Tibial nerve (tissue), 4 donors: ENCODE measurements at regions not wholly inside any gene's neighbourhood (a gene's known extent, or its start where the extent isn't known, plus 50 kb on each side); places are given as distances from the start of the nearest gene placed in this dataset.

Experiments used
- DNase-seq, 2 donors: peaks; one replicate each; pipeline ENCODE4 v3.0.0-alpha.2; 2019; ENCODE audit warnings: low spot score in 2 of 2
- H3K27ac ChIP-seq, 4 donors: fragments of 200-600 bp; sonication (generic) in 3 of 4; one replicate each; pipeline ENCODE4 v1.5.1; 2017 to 2019; ENCODE audit warnings: mild to moderate bottlenecking in 1 of 4
- H3K27me3 ChIP-seq, 2 donors: fragments of 200-600 bp; sonication (generic) in 1 of 2; one replicate each; pipeline versions ENCODE4 v1.5.1 to v1.6.0; 2017 to 2019
- H3K36me3 ChIP-seq, 3 donors: fragments of 200-600 bp; sonication (generic); one replicate each; pipeline ENCODE4 v1.5.1; 2018 to 2019
- H3K4me1 ChIP-seq, 4 donors: fragments of 200-600 bp; sonication (generic) in 3 of 4; one replicate each; pipeline ENCODE4 v1.5.1; 2017 to 2019
- H3K4me3 ChIP-seq, 4 donors: fragments of 200-600 bp; sonication (generic) in 3 of 4; one replicate each; pipeline ENCODE4 v1.5.1; 2017 to 2019; ENCODE audit warnings: mild to moderate bottlenecking in 1 of 4, moderate library complexity in 1 of 4
- H3K9me3 ChIP-seq, 4 donors: fragments of 200-600 bp; sonication (generic) in 3 of 4; one replicate each; pipeline ENCODE4 v1.5.1; 2017 to 2019
- CTCF ChIP-seq, 5 experiments: fragments of 200-600 bp in 3 of 5; fragments of 450-650 bp in 2 of 5; sonication (generic) in 3 of 5; IDR thresholded peaks; one replicate each; pipeline ENCODE4 v1.5.1; 2016 to 2019; ENCODE audit warnings: antibody characterized with exemption in 5 of 5, mild to moderate bottlenecking in 3 of 5, moderate library complexity in 2 of 5
- EP300 ChIP-seq, 2 donors: sonication (generic); formaldehyde crosslinking; IDR thresholded peaks; one replicate each; pipeline ENCODE4 v1.6.1; 2017; ENCODE audit warnings: antibody characterized with exemption in 2 of 2, mild to moderate bottlenecking in 1 of 2
- POLR2A ChIP-seq, 2 donors: fragments of 450-650 bp; IDR thresholded peaks; one replicate each; pipeline ENCODE4 v1.6.1; 2017; ENCODE audit warnings: antibody characterized with exemption in 2 of 2, mild to moderate bottlenecking in 2 of 2, moderate library complexity in 2 of 2
- WGBS, 2 donors: methylation state at CpG; one replicate each; pipeline ENCODE4 v1.1.5; 2018; 5-methylcytosine and 5-hydroxymethylcytosine counted together

GRCh38 chr9:4420351-4420750 is 69.9 kb upstream of the SLC1A1 start:
- no peaks in the 10 kb centered on the region for H3K27me3 ChIP-seq
- no peak overlapping the region for H3K27ac ChIP-seq
- WGBS, 2 donors: 77 to 82% methylated on average over 6 of the region's 6 CpGs
- no peak for TF ChIP-seq POLR2A (IDR thresholded peaks at IDR 0.05)
- TF ChIP-seq CTCF (IDR thresholded peaks at IDR 0.05): no peak
- no peak for TF ChIP-seq EP300 (IDR thresholded peaks at IDR 0.05)
- DNase-seq: no peak
- no peaks in the 10 kb centered on the region for H3K36me3 ChIP-seq
- H3K4me1 ChIP-seq: no peaks in the 10 kb centered on the region
- H3K9me3 ChIP-seq: no peaks in the 10 kb centered on the region
- no peak overlapping the region for H3K4me3 ChIP-seq

DNA sequence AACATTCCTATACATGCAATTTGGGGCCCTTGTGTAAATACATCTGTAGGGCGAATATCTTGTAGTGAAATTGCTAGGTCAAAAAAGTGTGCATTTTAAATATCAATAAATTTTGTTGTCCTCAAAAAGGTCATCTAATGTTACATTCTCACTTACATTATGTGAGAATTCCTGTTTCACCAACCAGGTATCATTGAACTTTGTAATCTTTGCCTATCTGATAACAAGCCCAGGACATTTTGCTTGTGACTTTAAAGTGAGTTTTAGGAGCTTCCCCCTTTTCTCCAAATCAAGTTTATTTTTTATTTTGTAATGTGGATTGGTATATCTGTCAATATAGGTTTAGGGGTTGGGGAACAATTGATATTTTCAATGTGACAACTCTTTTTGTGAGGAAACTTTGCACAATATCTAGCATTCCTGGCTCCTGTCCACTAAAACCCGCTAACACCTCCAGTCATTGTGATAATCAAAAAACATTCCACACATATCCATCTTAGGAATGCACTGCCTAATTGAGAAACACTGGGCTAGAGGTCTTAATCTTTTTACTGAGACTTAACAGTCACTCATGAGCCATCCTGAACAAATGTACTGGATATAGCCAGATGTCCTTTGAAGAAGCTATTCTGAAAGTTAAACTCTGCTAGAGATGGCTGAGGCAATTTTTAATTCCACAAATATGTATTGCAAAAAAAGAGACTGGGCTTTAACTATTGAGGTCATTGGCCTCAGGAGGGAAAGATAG is 72.5 kb upstream of the SLC1A1 start:
- no peak overlapping the region for H3K27ac ChIP-seq
- no peak for DNase-seq
- no peaks in the 10 kb centered on the region for H3K36me3 ChIP-seq
- no peaks in the 10 kb centered on the region for H3K27me3 ChIP-seq
- H3K9me3 ChIP-seq: no peaks in the 10 kb centered on the region
- no peak for TF ChIP-seq CTCF (IDR thresholded peaks at IDR 0.05)
- TF ChIP-seq POLR2A (IDR thresholded peaks at IDR 0.05): no peak
- no peak for TF ChIP-seq EP300 (IDR thresholded peaks at IDR 0.05)
- no peak overlapping the region for H3K4me3 ChIP-seq
- H3K4me1 ChIP-seq: no peaks in the 10 kb centered on the region
- WGBS, 2 donors: 81 to 86% methylated on average over 2 of the region's 2 CpGs

DNA sequence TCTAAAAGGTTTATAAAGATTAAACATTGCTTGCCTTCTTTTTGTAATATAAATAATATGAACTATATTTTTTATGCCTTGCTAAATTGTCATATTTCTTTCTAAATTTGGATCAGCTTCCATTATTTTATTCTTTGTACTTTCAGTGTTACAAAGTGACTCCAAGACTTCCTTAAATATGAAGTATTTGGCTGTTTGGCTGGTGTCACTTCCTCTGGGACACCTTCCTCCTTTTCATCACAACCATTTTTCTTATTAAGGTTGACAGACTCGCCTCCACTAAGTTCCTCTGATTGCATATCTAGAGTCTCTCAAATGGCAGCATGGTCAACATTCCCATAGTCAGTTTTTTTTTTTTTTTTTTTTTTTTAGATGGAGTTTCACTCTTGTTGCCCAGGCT is 73.8 kb upstream of the SLC1A1 start:
- Histone ChIP-seq H3K27ac (no peak overlapping the region), H3K4me3 (no peak overlapping the region), H3K36me3 (no peaks in the 10 kb centered on the region), H3K4me1 (no peaks in the 10 kb centered on the region), H3K9me3 (no peaks in the 10 kb centered on the region), H3K27me3 (no peaks in the 10 kb centered on the region)
- 73 to 75% methylated on average over 1 of the region's 1 CpG for WGBS, 2 donors
- TF ChIP-seq EP300 (IDR thresholded peaks at IDR 0.05): no peak
- no peak for TF ChIP-seq POLR2A (IDR thresholded peaks at IDR 0.05)
- TF ChIP-seq CTCF (IDR thresholded peaks at IDR 0.05): no peak
- no peak for DNase-seq

DNA sequence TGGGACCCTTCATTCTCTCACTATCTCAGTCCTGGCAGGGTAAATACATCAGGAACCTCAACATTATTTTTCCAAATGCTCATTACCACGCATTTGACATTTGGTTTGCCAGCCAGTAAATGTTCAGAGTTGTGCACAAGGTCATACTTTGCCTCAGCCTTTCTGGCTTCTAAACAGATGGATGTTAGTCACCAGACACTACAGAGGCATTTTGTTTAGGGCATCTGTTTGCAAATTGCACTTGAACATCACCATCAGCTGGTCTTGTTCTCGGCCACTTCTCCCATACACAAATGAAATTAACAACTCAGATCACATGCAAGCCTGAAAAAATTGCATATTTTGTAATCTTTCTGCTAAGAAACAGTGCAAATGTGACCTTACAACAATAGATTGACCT is 75.0 kb upstream of the SLC1A1 start:
- no peaks in the 10 kb centered on the region for H3K36me3 ChIP-seq
- no peak overlapping the region for H3K27ac ChIP-seq
- no peaks in the 10 kb centered on the region for H3K4me1 ChIP-seq
- no peak for TF ChIP-seq EP300 (IDR thresholded peaks at IDR 0.05)
- no peak overlapping the region for H3K4me3 ChIP-seq
- WGBS, 2 donors: 55 to 61% methylated on average over 2 of the region's 2 CpGs
- no peaks in the 10 kb centered on the region for H3K27me3 ChIP-seq
- H3K9me3 ChIP-seq: no peaks in the 10 kb centered on the region
- DNase-seq: no peak

DNA sequence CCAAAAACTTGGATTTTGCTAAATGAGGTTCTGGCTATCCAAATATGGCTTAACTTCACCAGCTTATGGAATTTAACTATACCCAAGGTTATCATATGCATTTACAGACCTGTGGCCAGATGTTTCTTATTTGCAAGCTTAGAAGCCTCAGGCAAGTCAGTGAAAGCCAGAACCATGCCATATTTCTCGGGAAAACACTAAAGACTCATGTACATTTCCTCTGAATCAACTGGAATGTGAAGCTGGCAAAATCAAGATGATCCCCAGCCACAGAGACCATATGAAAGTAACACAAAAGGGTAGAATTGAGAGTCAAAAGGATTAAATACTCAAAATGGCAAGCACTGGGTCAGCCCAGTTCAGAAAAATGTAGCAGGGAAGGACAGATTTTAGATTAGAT is 76.4 kb upstream of the SLC1A1 start:
- Histone ChIP-seq H3K4me1 (no peaks in the 10 kb centered on the region), H3K4me3 (no peak overlapping the region), H3K27ac (no peak overlapping the region), H3K27me3 (no peaks in the 10 kb centered on the region), H3K9me3 (no peaks in the 10 kb centered on the region), H3K36me3 (no peaks in the 10 kb centered on the region)
- 50 to 57% methylated on average over 1 of the region's 1 CpG for WGBS, 2 donors
- DNase-seq: no peak
- TF ChIP-seq CTCF (IDR thresholded peaks at IDR 0.05): no peak
- TF ChIP-seq POLR2A (IDR thresholded peaks at IDR 0.05): no peak
- TF ChIP-seq EP300 (IDR thresholded peaks at IDR 0.05): no peak
